ENCODE measurements at regions not wholly inside any gene's neighbourhood (a gene's known extent, or its start where the extent isn't known, plus 50 kb on each side); places are given as distances from the start of the nearest gene placed in this dataset.

DNA sequence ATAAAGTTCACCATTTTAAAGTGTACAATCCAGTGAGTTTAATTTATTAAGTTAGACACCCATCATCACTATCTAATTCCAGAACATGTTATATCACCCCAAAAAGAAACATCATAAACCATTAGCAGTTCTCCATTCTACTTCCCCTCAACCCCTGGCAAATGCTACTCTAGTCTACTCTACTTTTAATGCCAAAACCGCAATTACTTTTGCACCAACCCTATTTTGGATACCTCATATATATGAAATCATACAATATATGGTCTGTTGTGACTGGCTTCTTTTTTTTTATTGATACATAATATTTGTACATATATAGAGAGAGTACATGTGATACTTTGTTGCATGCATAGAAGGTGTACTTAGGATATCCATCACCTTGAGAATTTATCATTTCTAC, 190.5 kb upstream of the RARB start:
- H3K9ac ChIP-seq (ENCODE audit: insufficient read depth in 1 of 2, low read depth in 2 of 2, low read length in 2 of 2): no peak overlapping the region
- H3K9me1 ChIP-seq (ENCODE audit: control insufficient read depth, insufficient read depth, low read length): no peaks in the 10 kb centered on the region
- H2AFZ ChIP-seq (ENCODE audit: low read depth, low read length): no peak overlapping the region
- CTCF ChIA-PET (ENCODE audit: low intra/inter-chr PET ratio): no interaction called here
- H4K20me1 ChIP-seq (replicated peaks; ENCODE audit: control insufficient read depth, insufficient read depth, low read length): no peaks in the 10 kb centered on the region
- H3K36me3 ChIP-seq (ENCODE audit: control insufficient read depth, insufficient read depth, low read length): no peaks in the 10 kb centered on the region
- no TSS peak for BruUV-seq (replicated peaks)
- intact Hi-C loops (cut with micrococcal nuclease) (no loop called here), in situ Hi-C loops (cut with MboI) (no loop called here)
- no peak for FAIRE-seq
- TF ChIP-seq ZBTB34 (CRISPR knock-in tag; IDR thresholded peaks at IDR 0.05): no peak
- DNase-seq (ENCODE audit: extremely low read depth in 1 of 4, low spot score in 3 of 4): no peak
- no peaks in the 10 kb centered on the region for H3K27me3 ChIP-seq (ENCODE audit: control insufficient read depth in 2 of 2, insufficient read depth in 2 of 2, low read length in 2 of 2)
- no peak overlapping the region for H3K4me3 ChIP-seq
- H3K4me1 ChIP-seq (replicated peaks in 1 of 2; ENCODE audit: control insufficient read depth in 2 of 2, insufficient read depth in 2 of 2, low read length in 2 of 2): no peaks in the 10 kb centered on the region
- no peaks in the 10 kb centered on the region; the same call in 1 of the 2 replicates for H3K9me3 ChIP-seq (replicated peaks; ENCODE audit: control insufficient read depth, insufficient read depth, low read depth, low read length)
- 0% methylated on average over 1 of the region's 1 CpG for WGBS (ENCODE audit: insufficient coverage, low coverage, missing lambda C conversion rate)
- no peak for ATAC-seq
- POLR2A ChIA-PET: no interaction called here
- H3K27ac ChIP-seq (ENCODE audit: extremely low read depth, low read depth, low read length): no peak overlapping the region
- H3K4me2 ChIP-seq (ENCODE audit: insufficient read depth, low read length): no peak overlapping the region
- no peaks in the 10 kb centered on the region for H3K79me2 ChIP-seq (ENCODE audit: control insufficient read depth, insufficient read depth, low read length)

DNA sequence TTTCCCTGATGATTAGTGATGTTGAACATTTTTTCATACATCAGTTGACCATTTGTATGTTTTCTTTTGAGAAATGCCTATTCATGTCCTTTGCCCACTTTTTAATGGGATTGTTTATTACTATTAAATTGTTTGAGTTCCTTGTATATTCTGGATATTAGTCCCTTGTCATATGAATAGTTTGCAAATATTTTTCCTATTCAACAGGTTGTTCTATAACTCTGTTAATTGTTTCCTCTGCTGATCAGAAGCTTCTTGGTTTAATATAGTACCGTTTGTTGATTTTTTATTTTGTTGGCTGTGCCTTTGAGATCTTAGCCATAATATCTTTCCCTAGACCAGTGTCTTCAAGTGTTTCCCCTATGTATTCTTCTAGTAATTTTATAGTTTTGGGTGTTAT, 189.0 kb upstream of the RARB start:
- WGBS (ENCODE audit: insufficient coverage, low coverage, missing lambda C conversion rate): 10% methylated on average over 1 of the region's 1 CpG
- CTCF ChIA-PET (ENCODE audit: low intra/inter-chr PET ratio): no interaction called here
- Histone ChIP-seq H3K27ac (ENCODE audit: extremely low read depth, low read depth, low read length) (no peak overlapping the region), H4K20me1 (replicated peaks; ENCODE audit: control insufficient read depth, insufficient read depth, low read length) (no peaks in the 10 kb centered on the region), H3K79me2 (ENCODE audit: control insufficient read depth, insufficient read depth, low read length) (no peaks in the 10 kb centered on the region), H3K36me3 (ENCODE audit: control insufficient read depth, insufficient read depth, low read length) (no peaks in the 10 kb centered on the region), H3K9me3 (replicated peaks; ENCODE audit: control insufficient read depth, insufficient read depth, low read depth, low read length) (no peaks in the 10 kb centered on the region; the same call in 1 of the 2 replicates), H3K4me1 (replicated peaks in 1 of 2; ENCODE audit: control insufficient read depth in 2 of 2, insufficient read depth in 2 of 2, low read length in 2 of 2) (no peaks in the 10 kb centered on the region), H3K9ac (ENCODE audit: insufficient read depth in 1 of 2, low read depth in 2 of 2, low read length in 2 of 2) (no peak overlapping the region), H2AFZ (ENCODE audit: low read depth, low read length) (no peak overlapping the region), H3K9me1 (ENCODE audit: control insufficient read depth, insufficient read depth, low read length) (no peaks in the 10 kb centered on the region), H3K4me3 (no peak overlapping the region), H3K27me3 (ENCODE audit: control insufficient read depth in 2 of 2, insufficient read depth in 2 of 2, low read length in 2 of 2) (no peaks in the 10 kb centered on the region), H3K4me2 (ENCODE audit: insufficient read depth, low read length) (no peak overlapping the region)
- DNase-seq (ENCODE audit: extremely low read depth in 1 of 4, low spot score in 3 of 4) (no peak), FAIRE-seq (no peak), ATAC-seq (no peak)
- BruUV-seq (replicated peaks): no TSS peak
- POLR2A ChIA-PET: no interaction called here
- intact Hi-C loops (cut with micrococcal nuclease): no loop called here
- in situ Hi-C loops (cut with MboI): no loop called here
- TF ChIP-seq HDAC3 (IDR thresholded peaks at IDR 0.05; ENCODE audit: borderline replicate concordance, partially characterized antibody) (no peak), ZNF695 (CRISPR knock-in tag; IDR thresholded peaks at IDR 0.05) (no peak), ZNF583 (CRISPR knock-in tag; IDR thresholded peaks at IDR 0.05) (no peak), CSDE1 (IDR thresholded peaks at IDR 0.05) (no peak), E2F3 (CRISPR knock-in tag; IDR thresholded peaks at IDR 0.05) (no peak), KLF6 (CRISPR knock-in tag; IDR thresholded peaks at IDR 0.05; ENCODE audit: borderline replicate concordance) (no peak), ETV6 (IDR thresholded peaks at IDR 0.05; ENCODE audit: borderline replicate concordance in 1 of 2, low read depth in 2 of 2, low read length in 1 of 2) (no peak), ETV6 (CRISPR knock-in tag; IDR thresholded peaks at IDR 0.05; ENCODE audit: borderline replicate concordance) (no peak), ZNF384 (IDR thresholded peaks at IDR 0.05; ENCODE audit: low read depth, low read length) (no peak), WHSC1 (IDR thresholded peaks at IDR 0.05; ENCODE audit: low read length) (no peak), MTA2 (IDR thresholded peaks at IDR 0.05; ENCODE audit: low read depth) (no peak), JUNB (CRISPR knock-in tag; conservative IDR thresholded peaks at IDR 0.05) (no peak)
- TF ChIP-seq, protein P1, sequence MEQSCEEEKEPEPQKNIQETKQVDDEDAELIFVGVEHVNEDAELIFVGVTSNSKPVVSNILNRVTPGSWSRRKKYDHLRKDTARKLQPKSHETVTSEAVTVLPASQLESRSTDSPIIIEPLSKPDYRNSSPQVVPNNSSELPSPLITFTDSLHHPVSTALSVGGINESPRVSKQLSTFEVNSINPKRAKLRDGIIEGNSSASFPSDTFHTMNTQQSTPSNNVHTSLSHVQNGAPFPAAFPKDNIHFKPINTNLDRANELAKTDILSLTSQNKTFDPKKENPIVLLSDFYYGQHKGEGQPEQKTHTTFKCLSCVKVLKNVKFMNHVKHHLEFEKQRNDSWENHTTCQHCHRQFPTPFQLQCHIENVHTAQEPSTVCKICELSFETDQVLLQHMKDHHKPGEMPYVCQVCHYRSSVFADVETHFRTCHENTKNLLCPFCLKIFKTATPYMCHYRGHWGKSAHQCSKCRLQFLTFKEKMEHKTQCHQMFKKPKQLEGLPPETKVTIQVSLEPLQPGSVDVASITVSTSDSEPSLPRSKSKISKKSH (CRISPR knock-in tag; IDR thresholded peaks at IDR 0.05): no peak
- TF ChIP-seq, protein P2, sequence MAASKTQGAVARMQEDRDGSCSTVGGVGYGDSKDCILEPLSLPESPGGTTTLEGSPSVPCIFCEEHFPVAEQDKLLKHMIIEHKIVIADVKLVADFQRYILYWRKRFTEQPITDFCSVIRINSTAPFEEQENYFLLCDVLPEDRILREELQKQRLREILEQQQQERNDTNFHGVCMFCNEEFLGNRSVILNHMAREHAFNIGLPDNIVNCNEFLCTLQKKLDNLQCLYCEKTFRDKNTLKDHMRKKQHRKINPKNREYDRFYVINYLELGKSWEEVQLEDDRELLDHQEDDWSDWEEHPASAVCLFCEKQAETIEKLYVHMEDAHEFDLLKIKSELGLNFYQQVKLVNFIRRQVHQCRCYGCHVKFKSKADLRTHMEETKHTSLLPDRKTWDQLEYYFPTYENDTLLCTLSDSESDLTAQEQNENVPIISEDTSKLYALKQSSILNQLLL (CRISPR knock-in tag; IDR thresholded peaks at IDR 0.05; ENCODE audit: borderline replicate concordance): no peak

All from K562 (cell line).